ENCODE measurements at regions not wholly inside any gene's neighbourhood (a gene's known extent, or its start where the extent isn't known, plus 50 kb on each side); places are given as distances from the start of the nearest gene placed in this dataset.

GRCh38 chr6:71049198-71049770 lies 92.4 kb upstream of the B3GAT2 start:
- Histone ChIP-seq H3K4me3 (no peak overlapping the region), H3K36me3 (no peaks in the 10 kb centered on the region), H3K27ac (no peak overlapping the region), H3K27me3 (replicated peaks; ENCODE audit: insufficient read depth) (no peaks in the 10 kb centered on the region), H3K4me1 (replicated peaks) (no peaks in the 10 kb centered on the region), H3K9me3 (no peaks in the 10 kb centered on the region)
- intact Hi-C loops (cut with DNase I) = no loop called here
- TF ChIP-seq POLR2AphosphoS5 (IDR thresholded peaks at IDR 0.05) = no peak
- no peak for TF ChIP-seq CTCF (IDR thresholded peaks at IDR 0.05)
- no peak for TF ChIP-seq POLR2A (IDR thresholded peaks at IDR 0.05)
- 88% methylated on average over 3 of the region's 3 CpGs for WGBS
- no peak for DNase-seq (ENCODE audit: low spot score)

DNA sequence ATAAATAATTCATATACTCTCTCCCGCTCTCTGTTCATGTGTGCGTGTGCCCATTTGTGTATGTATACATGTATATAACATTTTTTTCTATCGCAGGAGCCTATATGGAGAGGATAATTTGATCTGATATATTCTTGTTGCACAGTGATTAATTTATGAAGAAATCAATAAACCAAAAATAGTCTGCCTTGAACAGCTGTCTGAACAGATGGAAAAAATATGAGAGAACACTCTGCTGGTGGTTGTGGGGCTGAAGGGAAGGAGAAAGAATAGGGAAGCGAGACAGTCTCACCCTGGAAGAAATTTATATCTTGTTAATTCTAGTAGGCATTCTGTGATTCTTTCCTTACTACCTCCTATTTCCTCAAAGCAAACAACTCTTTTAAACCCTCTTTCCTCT lies 96.6 kb upstream of the B3GAT2 start:
- Histone ChIP-seq H3K4me1 (replicated peaks) (no peaks in the 10 kb centered on the region), H3K27ac (no peak overlapping the region), H3K27me3 (replicated peaks; ENCODE audit: insufficient read depth) (no peaks in the 10 kb centered on the region), H3K9me3 (no peaks in the 10 kb centered on the region), H3K36me3 (no peaks in the 10 kb centered on the region), H3K4me3 (no peak overlapping the region)
- no peak for DNase-seq (ENCODE audit: low spot score)
- intact Hi-C loops (cut with DNase I) = no loop called here
- no peak for TF ChIP-seq POLR2A (IDR thresholded peaks at IDR 0.05)
- 88% methylated on average over 4 of the region's 4 CpGs for WGBS

DNA sequence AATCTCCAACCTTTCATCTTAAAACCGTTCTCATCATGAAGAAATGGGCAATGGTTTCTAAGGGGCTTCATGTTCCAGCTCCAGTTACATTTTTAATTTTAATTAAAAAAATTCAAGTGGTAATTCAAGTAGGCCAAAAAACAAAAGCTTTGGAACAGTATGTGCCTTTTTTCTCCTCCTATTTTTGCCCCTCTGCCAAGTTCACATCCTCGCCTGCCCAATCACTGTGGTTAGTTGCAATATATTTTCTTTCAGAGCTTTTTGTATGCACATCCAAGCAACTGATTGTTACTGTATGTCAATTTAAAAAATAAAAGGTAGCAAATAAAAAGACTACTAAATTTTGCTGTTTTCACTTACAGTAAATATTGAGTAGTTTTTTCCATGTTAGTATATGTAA lies 99.8 kb upstream of the B3GAT2 start:
- intact Hi-C loops (cut with DNase I) = no loop called here
- no peak for DNase-seq (ENCODE audit: low spot score)
- Histone ChIP-seq H3K4me1 (replicated peaks) (no peaks in the 10 kb centered on the region), H3K27me3 (replicated peaks; ENCODE audit: insufficient read depth) (no peaks in the 10 kb centered on the region), H3K9me3 (no peaks in the 10 kb centered on the region), H3K36me3 (no peaks in the 10 kb centered on the region), H3K4me3 (no peak overlapping the region), H3K27ac (no peak overlapping the region)
- TF ChIP-seq POLR2A (IDR thresholded peaks at IDR 0.05) (no peak), POLR2AphosphoS5 (IDR thresholded peaks at IDR 0.05) (no peak), CTCF (IDR thresholded peaks at IDR 0.05) (no peak)
- 22% methylated on average over 2 of the region's 2 CpGs for WGBS

GRCh38 chr6:71066153-71066552 lies 109.3 kb upstream of the B3GAT2 start:
- DNase-seq (ENCODE audit: low spot score) = no peak
- no peak overlapping the region for H3K4me3 ChIP-seq
- H3K27ac ChIP-seq = no peak overlapping the region
- no peaks in the 10 kb centered on the region for H3K4me1 ChIP-seq (replicated peaks)
- 88% methylated on average over 1 of the region's 1 CpG for whole genome bisulfite sequencing
- no peaks in the 10 kb centered on the region for H3K27me3 ChIP-seq (replicated peaks; ENCODE audit: insufficient read depth)
- no peaks in the 10 kb centered on the region for H3K9me3 ChIP-seq
- intact Hi-C loops (cut with DNase I) = no loop called here
- TF ChIP-seq POLR2AphosphoS5 (IDR thresholded peaks at IDR 0.05) (no peak), CTCF (IDR thresholded peaks at IDR 0.05) (no peak), POLR2A (IDR thresholded peaks at IDR 0.05) (no peak)
- no peaks in the 10 kb centered on the region for H3K36me3 ChIP-seq

- WGBS = 88% methylated on average over 5 of the region's 5 CpGs
- intact Hi-C loops (cut with DNase I) = no loop called here
- H3K9me3 ChIP-seq = no peaks in the 10 kb centered on the region
These were observed 111.0 kb upstream of the B3GAT2 start for GRCh38 chr6:71067816-71068215.

More at GRCh38 chr6:71067816-71068215, 111.0 kb upstream of the B3GAT2 start:
- no peak for DNase-seq (ENCODE audit: low spot score)
- Histone ChIP-seq H3K4me3 (no peak overlapping the region), H3K36me3 (no peaks in the 10 kb centered on the region), H3K27ac (no peak overlapping the region), H3K4me1 (replicated peaks) (no peaks in the 10 kb centered on the region), H3K27me3 (replicated peaks; ENCODE audit: insufficient read depth) (no peaks in the 10 kb centered on the region)
- TF ChIP-seq POLR2AphosphoS5 (IDR thresholded peaks at IDR 0.05) (no peak), CTCF (IDR thresholded peaks at IDR 0.05) (no peak), POLR2A (IDR thresholded peaks at IDR 0.05) (no peak)

All from prostate gland (tissue), 2 donors.